ENCODE measurements at regions not wholly inside any gene's neighbourhood (a gene's known extent, or its start where the extent isn't known, plus 50 kb on each side); places are given as distances from the start of the nearest gene placed in this dataset.

DNA sequence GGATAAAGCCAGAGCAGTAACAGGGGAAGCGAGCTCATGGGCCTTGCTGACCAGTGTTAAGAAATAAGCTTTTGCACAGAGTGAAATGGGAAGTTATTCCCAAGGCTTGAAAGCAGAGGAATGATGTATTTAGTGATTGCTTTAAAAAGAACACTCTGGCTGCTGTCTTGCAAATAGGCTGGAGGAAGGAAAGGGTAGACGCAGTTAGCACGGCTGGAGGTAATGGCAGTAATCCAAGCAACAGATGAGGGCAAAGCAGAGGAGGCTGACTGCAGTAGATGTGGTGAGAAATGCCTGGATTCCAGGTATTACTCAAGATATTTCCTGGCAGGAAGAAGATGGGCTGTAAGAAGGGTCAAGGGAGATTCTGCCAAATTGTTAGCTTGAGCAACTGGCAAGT is 1342.3 kb upstream of the AGA start:
- DNase-seq (ENCODE audit: low read depth in 2 of 2): no peak

DNA sequence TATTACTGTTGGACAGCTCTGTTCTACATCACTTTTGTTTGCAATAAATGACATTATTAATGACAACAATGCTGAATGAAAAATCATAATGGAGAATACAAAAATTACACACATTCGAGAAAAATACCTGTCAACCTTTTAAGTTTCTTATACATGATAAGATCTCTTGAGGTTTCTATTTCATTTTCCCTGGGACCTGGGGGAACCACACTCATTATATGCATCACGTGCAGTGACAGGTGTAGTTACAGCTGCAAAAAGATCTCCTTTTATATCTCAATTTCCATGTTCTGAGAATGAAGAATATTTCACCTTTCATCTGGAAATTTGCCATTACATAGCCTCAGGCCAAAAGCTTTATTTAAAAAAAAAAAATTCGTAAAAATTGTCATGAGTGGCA is 1347.0 kb upstream of the AGA start:
- DNase-seq (ENCODE audit: low read depth in 2 of 2): no peak

DNA sequence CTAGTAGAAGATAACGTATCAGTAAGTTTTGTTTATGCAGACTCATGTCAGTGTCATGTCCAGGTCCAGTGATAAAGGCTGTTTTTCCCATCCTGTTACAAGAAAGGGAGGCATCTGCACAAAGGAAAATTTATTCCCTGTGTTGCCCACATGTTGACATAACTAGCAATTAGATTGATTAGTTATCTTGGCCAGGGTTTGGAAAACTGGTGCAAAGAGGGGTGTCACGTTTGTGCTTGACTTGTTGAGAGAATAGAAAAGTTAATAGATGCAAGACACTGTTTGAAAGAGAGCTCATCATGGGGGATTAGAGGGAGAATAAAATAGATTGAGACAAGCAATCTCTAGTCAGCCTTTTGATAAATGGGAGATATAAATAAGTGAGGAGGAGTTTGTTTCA is 1357.0 kb upstream of the AGA start:
- DNase-seq (ENCODE audit: low read depth in 2 of 2): no peak

DNA sequence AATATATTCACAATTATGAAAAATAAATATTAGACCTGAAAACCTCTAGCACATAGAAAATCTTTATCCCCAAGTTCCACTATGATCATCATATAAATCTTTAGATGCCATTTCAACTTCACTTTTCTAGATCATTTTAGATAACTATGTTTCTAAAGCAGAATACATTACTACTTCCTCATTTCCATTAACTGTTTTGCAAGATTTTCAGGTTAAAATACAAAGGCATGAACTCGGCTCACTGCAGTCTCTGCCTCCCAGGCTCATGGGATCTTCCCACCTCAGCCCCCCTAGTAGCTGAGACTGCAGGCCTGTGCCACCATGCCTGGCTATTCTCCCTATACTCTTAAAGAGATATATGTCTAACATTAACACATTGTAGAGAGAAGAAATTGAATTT is 1365.9 kb upstream of the AGA start:
- DNase-seq (ENCODE audit: low read depth in 2 of 2): no peak

DNA sequence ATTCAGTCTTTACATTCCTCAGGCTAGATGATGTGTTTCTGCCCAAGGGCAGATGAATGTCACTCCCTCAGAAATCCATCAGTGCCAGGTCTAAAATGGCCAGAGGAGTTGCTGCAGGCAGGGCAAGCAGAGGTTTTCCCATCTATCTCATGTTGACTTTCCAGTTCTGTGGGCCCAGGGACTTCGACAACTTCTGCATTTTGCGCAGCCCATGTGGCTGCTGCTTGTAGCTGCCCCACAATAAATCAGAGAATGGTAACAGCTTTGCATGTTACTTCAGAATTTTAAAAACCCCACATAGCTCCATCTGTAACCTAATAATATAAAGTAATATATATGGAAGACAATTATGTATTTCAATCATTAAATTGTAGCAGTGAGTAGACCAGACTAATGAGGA is 1367.7 kb upstream of the AGA start:
- DNase-seq (ENCODE audit: low read depth in 2 of 2): no peak

DNA sequence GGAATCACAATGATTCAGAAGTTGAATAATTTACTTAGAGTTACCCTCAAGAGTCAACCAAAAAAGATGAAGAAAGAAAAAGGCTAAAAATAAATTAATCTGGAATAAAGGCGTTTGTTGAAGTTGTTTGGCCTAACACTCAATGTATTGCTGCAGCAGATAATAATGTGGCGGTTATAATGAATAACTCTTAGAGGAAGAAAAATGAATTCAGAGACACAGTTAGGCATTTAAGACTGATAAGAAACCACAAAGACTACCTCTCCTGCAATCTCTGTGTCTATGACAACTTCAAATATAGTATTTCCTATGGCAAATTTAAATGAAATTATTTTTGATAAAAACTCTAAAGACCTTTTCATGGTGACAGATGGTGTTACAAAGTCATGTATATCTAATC is 1369.1 kb upstream of the AGA start:
- DNase-seq (ENCODE audit: low read depth in 2 of 2): no peak

DNA sequence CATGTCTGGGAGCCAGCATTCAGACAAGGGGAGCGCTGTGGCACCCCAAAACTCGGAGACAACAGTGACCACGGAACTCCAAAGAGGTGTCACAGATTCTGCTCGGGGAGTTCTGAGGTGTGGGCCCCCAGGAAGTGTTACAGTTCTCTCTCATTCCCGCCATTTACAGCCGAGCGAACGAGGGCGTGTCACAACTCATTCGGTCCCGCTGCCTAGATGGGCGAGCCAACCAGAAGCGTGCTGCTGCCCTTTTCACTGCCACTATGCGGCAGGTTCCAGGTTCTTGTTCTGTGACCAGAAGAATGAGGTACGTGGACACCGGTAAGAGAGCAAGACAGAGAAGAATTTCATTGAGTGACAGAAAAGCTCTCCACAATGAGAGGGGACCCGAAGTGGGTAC is 1370.6 kb upstream of the AGA start:
- no peak for DNase-seq (ENCODE audit: low read depth in 2 of 2)

DNA sequence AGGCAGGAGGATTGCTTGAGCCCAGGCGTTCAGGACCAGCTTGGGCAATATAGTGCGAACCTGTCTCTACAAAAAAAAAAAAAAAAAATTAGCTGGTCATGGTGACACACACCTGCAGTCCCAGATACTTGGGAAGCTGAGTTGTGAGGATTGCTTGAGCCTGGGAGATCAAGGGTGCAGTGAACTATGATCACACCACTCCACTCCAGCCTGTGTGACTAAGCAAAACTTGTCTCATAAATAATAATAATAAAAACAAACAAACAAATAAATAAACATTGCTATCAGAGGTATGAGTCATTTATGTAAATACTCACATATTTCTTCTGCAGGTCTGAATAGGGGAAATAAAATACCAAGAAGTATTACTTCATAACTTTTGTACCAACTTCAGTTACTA is 1372.7 kb upstream of the AGA start:
- no peak for DNase-seq (ENCODE audit: low read depth in 2 of 2)

DNA sequence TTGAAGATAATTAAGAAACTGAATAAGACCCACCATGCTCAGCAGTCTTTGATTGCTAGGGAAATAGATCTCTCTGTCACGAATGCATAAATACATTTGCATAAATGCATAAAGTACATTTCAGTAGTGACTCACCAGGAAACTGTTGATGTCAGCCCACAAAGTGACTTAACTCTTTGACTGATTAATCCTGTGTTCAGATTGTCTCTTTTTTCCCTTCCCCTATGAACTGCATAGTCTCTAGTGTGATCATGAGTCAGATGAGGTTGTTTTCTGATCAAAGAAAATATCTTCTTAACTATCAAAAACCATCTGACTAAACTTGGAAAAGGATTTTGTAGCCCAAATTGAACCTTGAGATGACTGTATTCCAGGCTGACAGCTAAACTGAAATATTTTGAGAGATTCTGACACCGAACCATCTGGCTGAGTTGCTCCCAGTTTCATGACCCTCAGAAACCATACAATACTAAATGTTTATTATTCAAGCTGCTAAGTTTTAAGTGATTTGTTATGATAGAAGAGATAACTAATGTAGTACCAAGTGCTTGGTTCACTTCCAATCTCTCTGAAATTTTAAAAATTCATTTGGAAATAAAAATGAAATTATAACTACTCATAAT is 1381.5 kb upstream of the AGA start:
- no peak for DNase-seq (ENCODE audit: low read depth in 2 of 2)

DNA sequence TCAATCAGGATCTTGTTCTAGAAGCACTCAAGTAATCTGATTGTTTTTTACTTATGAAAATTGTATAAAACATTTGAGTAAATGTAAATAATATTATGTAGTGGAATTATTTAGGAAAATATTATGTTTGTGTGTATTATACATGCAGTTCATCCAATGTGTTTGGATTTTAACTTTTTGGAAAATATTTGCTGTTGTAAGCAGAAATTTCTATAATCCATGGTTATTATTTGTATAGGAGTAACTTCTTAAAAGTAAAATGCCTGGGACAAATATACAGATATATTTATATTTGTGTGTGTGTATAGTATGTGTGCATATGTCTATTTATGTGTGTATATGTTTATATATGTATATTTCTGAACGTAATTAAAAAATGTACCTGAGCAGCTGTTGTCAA is 1394.6 kb upstream of the AGA start:
- DNase-seq (ENCODE audit: low read depth in 2 of 2): no peak

DNA sequence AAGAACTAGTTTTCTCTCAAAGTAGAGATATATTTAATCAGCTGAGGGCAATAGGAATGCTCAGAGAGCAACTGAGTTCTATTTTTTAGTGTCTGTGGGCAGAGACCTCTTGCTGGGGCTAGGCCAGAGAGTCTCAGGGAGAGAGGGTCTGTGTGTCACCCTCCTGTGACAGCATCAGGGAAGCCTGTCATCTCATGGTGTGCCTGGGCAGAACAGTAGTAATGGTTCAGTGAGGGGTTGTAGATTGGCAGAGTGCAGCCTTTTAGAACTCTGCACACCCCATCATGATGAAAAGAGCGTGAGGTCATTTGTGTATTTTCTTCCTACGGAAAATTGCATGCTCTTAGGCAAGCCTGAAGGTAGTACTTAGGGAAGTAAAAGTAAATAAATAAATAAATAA is 1396.5 kb upstream of the AGA start:
- no peak for DNase-seq (ENCODE audit: low read depth in 2 of 2)

DNA sequence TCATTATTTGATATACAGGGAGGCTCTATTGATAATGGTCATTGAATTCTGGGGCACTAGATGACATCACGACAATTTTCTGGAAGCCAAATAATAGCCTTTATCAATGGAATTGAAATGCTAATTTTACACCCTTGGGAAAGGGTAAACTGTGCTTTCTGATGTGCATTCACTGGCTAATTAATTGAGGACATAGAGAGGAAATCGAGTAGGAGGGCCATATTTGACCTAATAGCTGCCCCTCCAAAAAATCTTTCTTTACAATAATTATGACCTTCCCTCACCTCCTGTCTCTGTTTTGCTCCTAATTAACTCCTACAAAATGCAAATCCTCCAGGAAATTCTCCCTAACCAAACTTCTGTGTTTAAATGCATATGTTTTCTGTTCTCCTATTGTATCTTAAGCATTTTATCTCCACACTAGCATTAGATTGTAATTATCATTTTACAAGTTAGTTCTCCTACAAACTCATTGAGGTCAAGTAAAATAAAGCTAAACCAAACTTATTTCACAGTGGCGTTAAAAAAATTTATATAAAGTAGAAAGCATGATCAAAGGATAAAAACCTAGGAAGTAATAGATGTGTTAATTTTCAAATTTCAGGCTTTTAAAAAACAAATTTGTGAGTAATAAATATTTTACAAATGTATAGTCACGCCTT is 1414.0 kb upstream of the AGA start:
- DNase-seq (ENCODE audit: low read depth in 2 of 2): no peak

DNA sequence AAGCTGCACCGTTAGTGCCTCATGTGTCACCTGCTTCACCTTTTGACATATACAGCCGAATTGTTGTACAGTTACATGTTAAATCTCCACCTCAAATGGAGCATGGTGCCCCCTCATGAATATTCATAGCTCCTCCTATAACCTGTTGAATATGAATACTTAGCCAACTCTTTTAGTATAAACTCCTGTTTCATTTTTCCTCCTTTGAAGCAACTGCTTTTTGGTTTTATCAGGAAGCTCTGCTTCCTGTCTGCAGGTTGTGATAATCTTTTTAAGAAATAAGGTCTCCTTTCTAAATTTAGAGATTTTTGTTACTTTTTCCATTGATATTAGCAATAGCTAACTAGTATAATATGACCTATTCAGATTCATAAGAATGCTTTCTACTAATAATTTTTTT is 1429.2 kb upstream of the AGA start:
- no peak for DNase-seq (ENCODE audit: low read depth in 2 of 2)

DNA sequence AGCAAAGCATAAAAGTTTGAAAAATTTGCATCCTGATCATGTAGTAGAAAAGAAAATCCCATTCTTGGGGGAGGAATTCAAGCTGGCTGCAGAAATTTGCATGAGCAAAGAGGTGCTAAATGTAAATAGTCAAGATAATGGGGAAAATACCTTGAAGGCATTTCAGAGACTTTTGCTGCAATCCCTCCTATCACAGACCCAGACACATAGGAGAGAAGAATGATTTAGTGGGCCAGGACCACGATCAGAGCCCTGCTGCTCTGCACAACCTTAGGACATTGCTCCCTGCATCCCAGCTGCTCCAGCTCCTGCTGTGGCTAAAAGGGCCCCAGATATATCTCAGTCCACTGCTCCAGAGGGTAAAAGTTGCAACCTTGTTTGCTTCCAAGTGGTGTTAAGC is 1439.7 kb upstream of the AGA start:
- no peak for DNase-seq (ENCODE audit: low read depth in 2 of 2)

DNA sequence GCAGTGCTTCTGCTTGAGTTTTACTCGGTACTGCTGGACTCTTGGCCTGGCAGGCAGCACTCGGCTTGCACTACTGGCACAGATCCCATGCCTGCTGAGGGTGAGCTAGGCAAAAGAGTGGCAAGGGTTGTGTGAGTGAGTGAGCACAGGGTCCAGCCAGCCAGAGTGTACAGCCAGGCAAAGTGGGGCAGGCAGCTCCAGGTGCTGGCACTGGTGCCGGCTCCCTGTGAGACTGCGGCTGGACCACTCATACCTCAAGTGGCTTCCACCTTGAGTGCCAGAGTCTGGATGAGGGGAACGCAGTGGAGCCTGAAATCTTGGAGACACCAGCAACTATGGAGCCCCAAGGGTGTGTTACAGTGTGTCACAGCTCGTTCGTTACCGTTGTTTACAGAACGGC is 1451.9 kb upstream of the AGA start:
- DNase-seq (ENCODE audit: low read depth in 2 of 2): no peak

DNA sequence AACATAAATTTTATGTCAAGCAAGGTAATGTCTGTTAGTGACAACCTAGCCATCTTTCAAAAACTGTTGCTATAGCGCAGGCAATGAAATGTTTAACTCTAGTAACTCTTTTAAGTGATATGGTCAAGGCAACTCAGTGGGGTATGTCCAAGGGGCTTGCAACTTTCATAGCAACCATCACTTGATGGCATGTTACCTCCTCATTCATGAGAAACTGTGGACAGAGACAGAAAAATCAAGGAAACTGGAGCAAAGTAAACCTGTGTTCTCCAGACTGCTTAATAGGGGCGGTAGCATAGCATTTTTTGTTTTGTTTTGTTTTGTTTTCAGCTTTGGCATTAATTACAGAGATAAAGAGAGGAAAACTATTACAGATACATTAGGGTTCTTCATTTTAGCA is 1456.8 kb upstream of the AGA start:
- no peak for DNase-seq (ENCODE audit: low read depth in 2 of 2)

DNA sequence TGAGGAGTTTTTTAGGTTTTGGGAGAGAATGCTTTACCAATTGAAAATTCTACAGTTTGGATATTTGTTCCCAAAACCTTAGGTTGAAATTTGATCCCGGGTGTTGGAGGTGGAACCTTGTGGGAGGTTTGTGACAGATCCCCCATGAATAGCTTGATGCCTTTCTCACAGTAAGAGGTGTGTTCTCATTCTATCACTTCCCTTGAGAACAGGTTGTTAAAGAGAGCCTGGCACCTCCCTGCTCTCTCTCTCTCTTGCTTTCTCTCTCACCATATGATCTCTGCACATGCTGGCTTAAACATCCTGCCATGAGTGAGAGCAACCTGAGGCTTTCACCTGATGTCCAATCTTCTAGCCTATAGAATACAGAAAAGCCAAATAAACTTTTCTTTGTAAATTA is 1475.5 kb upstream of the AGA start:
- DNase-seq (ENCODE audit: low read depth in 2 of 2): no peak

DNA sequence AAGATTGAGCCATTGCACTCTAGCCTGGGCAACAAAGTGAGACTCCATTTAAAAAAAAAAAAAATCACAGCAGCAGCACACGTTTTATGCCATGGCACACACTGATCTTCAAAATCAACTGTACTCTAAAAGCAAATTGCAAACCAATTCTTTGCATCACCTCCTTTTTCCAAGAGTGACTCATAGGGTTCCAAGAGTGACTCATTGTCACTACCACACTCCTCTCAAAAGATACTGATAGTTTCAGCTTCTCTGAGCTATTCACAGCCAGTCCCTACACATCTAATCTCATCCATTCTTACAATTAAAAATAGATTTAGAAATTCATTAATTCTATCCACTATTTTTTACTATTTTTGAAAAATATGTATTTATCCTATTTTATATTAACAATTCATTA is 1494.9 kb upstream of the AGA start:
- no peak for DNase-seq (ENCODE audit: low read depth in 2 of 2)

DNA sequence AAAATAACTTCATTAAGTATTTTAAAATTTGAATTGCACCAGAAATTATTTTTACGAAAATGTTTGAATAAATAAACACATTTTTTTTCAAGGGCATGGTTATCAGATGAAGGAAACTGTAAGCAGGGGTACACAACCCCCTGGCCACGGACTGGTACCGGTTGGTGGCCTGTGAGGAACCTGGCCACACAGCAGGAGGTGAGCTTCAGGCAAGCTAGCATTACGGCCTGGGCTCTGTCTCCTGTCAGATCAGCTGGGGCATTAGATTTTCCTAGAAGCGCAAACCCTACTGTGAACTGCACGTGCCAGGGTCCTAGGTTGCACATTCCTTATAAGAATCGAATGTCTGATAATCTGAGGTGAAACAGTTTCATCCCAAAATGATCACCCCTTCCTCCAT is 1499.7 kb upstream of the AGA start:
- no peak for DNase-seq (ENCODE audit: low read depth in 2 of 2)

DNA sequence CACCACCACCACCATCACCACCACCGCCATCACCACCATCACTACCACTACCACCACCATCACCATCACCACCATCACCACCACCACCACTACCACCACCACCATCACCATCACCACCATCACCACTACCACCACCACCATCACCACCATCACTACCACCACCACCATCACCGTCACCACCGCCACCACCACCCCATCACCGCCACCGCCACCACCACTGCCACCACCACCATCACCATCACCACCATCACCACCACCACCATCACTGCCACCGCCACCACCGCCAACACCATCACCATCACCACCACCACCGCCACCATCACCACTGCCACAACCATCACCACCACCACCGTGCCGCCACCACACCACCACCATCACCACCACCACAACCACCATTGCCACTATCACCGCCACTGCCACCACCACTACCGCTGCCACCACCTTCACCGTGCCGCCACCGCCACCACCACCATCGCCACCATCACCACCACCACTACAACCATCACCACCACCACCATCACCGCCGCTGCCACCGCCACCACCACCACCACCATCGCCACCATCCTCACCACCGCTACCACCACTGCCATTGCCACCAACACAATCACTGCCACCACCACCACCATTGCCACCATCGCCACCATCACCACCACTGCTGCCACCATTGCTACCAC is 1511.3 kb upstream of the AGA start:
- no peak for DNase-seq (ENCODE audit: low read depth in 2 of 2)

DNA sequence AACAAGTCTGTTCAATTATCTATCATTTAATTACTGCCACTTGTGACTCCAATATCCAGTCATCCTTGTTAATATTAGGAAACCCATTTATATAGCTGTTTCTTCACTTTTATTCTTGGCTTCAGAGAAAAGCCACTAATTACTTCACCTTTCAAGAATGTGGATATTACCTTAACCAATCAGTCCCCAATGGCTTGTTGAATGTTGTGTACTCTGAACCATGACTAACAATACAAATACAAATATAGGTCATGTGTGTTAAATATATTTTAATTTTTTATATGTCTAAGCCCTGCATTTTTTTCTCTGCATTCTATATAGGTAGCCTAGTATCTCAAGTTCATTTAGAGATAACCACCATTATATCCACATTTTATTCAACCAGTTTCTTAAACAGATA is 1513.4 kb upstream of the AGA start:
- DNase-seq (ENCODE audit: low read depth in 2 of 2): no peak

DNA sequence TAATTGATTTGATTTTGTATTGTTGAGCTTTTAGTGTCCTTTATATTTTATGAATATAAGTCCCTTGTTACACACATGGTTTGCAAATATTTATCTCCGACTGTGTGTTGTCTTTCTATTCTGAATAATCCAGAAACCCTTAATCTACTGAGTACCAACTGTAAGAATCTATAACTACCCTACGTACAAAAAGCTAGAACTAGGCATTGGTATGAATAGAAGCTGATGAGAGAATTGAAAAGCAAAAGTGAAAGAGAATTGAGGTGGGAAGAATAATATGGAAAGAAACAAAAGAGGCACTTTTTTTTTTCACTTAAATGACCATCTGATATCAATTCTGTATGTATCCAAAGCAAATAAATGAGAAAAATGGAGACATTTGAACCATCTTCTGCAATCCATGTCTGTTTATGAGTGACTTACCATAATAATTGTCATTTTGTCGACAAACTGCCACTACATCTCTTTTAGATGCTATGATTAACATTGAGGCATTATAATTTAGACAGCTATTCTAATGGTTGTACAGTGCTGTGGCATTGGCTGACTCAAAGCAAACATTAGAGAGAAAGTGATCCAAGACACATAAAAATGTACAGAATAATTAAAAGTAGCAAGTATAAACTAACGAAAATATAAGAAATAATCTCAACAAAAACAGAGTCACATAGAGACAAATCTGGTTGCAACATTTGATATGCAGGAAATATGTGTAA is 1516.6 kb upstream of the AGA start:
- DNase-seq (ENCODE audit: low read depth in 2 of 2): no peak

DNA sequence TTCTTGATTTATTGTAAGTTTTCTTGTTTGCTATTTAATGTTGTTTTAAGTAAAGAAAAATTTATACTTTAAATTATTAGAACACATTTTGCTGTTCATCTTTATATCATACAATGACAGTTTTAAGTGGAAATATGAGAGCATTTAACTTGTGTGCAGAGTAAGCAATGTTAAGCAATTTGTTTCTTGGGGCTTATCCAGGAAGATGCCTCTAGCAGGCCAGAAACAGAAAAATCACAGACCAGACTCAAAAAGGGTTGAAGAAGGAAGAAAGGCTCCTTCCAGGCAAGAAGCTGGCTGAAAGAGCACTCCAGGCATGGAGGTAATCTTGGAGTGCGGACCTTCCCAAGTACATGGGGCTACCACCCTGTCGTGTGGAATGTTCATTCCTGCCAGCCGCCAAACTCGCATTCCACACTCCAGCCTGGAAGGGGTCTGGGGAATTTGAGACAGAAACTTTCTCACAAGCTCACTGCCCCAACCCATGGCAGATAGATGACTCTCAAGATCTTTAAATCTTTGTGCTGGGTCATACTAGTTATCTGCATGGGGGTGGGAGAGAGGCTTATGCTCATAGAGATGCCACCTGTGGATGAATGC is 1521.3 kb upstream of the AGA start:
- no peak for DNase-seq (ENCODE audit: low read depth in 2 of 2)

All from stimulated activated CD4-positive, alpha-beta T cell treated with anti-CD3 and anti-CD28 coated beads, Interleukin-1b, Interleukin-23, amount 100 ng/mL, for 4 hours (primary cell).